Hepatocyte (in vitro differentiated cells): ENCODE measurements at regions not wholly inside any gene's neighbourhood (a gene's known extent, or its start where the extent isn't known, plus 50 kb on each side); places are given as distances from the start of the nearest gene placed in this dataset.

ENCODE experiments used
- EZH2phosphoT487 ChIP-seq: fragments of 200-600 bp; sonication (generic); IDR thresholded peaks from one replicate; pipeline ENCODE4 v1.6.1; 2018; ENCODE audit warnings: antibody characterized with exemption, mild to moderate bottlenecking, low read depth, moderate library complexity; ENCODE audit not compliant: unreplicated experiment, severe bottlenecking
- TF ChIP-seq, protein P1 (sequence below): fragments of 200-600 bp; sonication (generic); IDR thresholded peaks from 2 replicates; pipeline ENCODE4 v1.5.1; 2016; ENCODE audit warnings: antibody characterized with exemption, mild to moderate bottlenecking; ENCODE audit not compliant: poor library complexity

GRCh38 chr6:133613211-133613610, 275.7 kb upstream of the TCF21 start:
- TF ChIP-seq, protein P1, sequence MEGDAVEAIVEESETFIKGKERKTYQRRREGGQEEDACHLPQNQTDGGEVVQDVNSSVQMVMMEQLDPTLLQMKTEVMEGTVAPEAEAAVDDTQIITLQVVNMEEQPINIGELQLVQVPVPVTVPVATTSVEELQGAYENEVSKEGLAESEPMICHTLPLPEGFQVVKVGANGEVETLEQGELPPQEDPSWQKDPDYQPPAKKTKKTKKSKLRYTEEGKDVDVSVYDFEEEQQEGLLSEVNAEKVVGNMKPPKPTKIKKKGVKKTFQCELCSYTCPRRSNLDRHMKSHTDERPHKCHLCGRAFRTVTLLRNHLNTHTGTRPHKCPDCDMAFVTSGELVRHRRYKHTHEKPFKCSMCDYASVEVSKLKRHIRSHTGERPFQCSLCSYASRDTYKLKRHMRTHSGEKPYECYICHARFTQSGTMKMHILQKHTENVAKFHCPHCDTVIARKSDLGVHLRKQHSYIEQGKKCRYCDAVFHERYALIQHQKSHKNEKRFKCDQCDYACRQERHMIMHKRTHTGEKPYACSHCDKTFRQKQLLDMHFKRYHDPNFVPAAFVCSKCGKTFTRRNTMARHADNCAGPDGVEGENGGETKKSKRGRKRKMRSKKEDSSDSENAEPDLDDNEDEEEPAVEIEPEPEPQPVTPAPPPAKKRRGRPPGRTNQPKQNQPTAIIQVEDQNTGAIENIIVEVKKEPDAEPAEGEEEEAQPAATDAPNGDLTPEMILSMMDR: no peak
- no peak for TF ChIP-seq EZH2phosphoT487
